Gastrocnemius medialis (tissue), 4 donors: ENCODE measurements at regions not wholly inside any gene's neighbourhood (a gene's known extent, or its start where the extent isn't known, plus 50 kb on each side); places are given as distances from the start of the nearest gene placed in this dataset.

Experiments used
- ATAC-seq, 2 donors: fragments of 150-250 bp; one replicate each; pipeline ENCODE4 v1.9.1; 2016
- DNase-seq, 2 donors: peaks; one replicate each; pipeline ENCODE4 v3.0.0-alpha.2; 2019
- H3K27ac ChIP-seq, 4 donors: fragments of 200-600 bp; sonication (generic); 1 replicate in 1 of 4; 2 replicates in 3 of 4; pipeline ENCODE4 v1.5.1; 2016 to 2018; ENCODE audit warnings: mild to moderate bottlenecking in 2 of 4, moderate library complexity in 1 of 4
- H3K27me3 ChIP-seq, 3 donors: fragments of 200-600 bp; sonication (generic) in 2 of 3; 1 replicate in 1 of 3; 2 replicates in 2 of 3; pipeline versions ENCODE4 v1.5.1 to v1.6.0; 2016 to 2019; ENCODE audit warnings: mild to moderate bottlenecking in 1 of 3, moderate library complexity in 1 of 3
- H3K36me3 ChIP-seq, 2 donors: fragments of 200-600 bp; sonication (generic) in 1 of 2; one replicate each; pipeline ENCODE4 v1.5.1; 2017 to 2018
- H3K4me1 ChIP-seq, 2 donors: fragments of 200-600 bp; sonication (generic) in 1 of 2; one replicate each; pipeline ENCODE4 v1.5.1; 2016 to 2017; ENCODE audit warnings: mild to moderate bottlenecking in 2 of 2
- H3K4me3 ChIP-seq, 4 donors: fragments of 200-600 bp; sonication (generic) in 3 of 4; 1 replicate in 1 of 4; 2 replicates in 3 of 4; pipeline ENCODE4 v1.5.1; 2016 to 2019; ENCODE audit warnings: mild to moderate bottlenecking in 2 of 4
- H3K9me3 ChIP-seq, 3 donors: fragments of 200-600 bp; sonication (generic) in 2 of 3; 1 replicate in 1 of 3; 2 replicates in 2 of 3; pipeline ENCODE4 v1.5.1; 2016 to 2019
- POLR2A ChIP-seq, 2 donors: fragments of 450-650 bp; IDR thresholded peaks; one replicate each; pipeline ENCODE4 v1.6.1; 2017; ENCODE audit warnings: antibody characterized with exemption in 2 of 2, mild to moderate bottlenecking in 2 of 2, moderate library complexity in 2 of 2
- in situ Hi-C, 4 donors: fragments of 200-750 bp; cut with MboI; loops; one replicate each; pipeline versions ENCODE4 v1.15.0 to v1.8.0; 2017; ENCODE audit warnings: low sequenced_read_pairs in 4 of 4
- intact Hi-C: fragments of 100-400 bp; cut with DNase I; formaldehyde crosslinking; loops from one replicate; pipeline ENCODE4 v1.15.1; 2023; ENCODE audit warnings: low total_unique reads
- TF ChIP-seq, protein P1 (sequence below), 5 experiments: fragments of 450-650 bp in 3 of 5; fragments of 200-600 bp in 2 of 5; sonication (generic) in 2 of 5; IDR thresholded peaks in 4 of 5; conservative IDR thresholded peaks in 1 of 5; 1 replicate in 4 of 5; 2 replicates in 1 of 5; pipeline ENCODE4 v1.5.1; 2016 to 2019; ENCODE audit warnings: antibody characterized with exemption in 5 of 5, mild to moderate bottlenecking in 3 of 5, moderate library complexity in 3 of 5

DNA sequence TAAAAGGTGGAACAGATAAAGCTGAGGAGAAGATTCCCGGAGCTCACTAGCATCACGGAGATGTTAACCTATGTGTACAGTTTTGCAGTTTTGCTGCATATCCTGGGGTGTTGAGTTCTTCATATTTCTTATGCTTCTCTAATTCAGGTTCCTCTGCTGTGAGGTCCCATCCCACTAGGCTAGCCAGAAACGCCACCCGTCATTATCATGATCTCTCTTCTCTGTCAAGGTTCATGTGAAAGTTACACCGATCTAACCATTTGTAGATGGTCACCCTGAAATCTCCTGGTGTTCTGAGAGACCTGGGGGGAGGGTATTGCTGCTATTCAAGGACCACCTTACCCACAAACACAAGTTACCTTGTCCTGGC is 136.3 kb downstream of the CCDC71L start:
- no peak for ATAC-seq
- H3K27ac ChIP-seq = no peak overlapping the region

GRCh38 chr7:106523482-106523881 is 137.5 kb downstream of the CCDC71L start:
- DNase-seq = no peak
- Histone ChIP-seq H3K4me3 (no peak overlapping the region), H3K9me3 (no peaks in the 10 kb centered on the region), H3K36me3 (no peaks in the 10 kb centered on the region), H3K27me3 (no peaks in the 10 kb centered on the region), H3K27ac (no peak overlapping the region), H3K4me1 (no peaks in the 10 kb centered on the region)
- intact Hi-C loops (no loop called here), in situ Hi-C loops (no loop called here)
- no peak for ATAC-seq
- no peak for TF ChIP-seq POLR2A (IDR thresholded peaks at IDR 0.05)
- TF ChIP-seq, protein P1, sequence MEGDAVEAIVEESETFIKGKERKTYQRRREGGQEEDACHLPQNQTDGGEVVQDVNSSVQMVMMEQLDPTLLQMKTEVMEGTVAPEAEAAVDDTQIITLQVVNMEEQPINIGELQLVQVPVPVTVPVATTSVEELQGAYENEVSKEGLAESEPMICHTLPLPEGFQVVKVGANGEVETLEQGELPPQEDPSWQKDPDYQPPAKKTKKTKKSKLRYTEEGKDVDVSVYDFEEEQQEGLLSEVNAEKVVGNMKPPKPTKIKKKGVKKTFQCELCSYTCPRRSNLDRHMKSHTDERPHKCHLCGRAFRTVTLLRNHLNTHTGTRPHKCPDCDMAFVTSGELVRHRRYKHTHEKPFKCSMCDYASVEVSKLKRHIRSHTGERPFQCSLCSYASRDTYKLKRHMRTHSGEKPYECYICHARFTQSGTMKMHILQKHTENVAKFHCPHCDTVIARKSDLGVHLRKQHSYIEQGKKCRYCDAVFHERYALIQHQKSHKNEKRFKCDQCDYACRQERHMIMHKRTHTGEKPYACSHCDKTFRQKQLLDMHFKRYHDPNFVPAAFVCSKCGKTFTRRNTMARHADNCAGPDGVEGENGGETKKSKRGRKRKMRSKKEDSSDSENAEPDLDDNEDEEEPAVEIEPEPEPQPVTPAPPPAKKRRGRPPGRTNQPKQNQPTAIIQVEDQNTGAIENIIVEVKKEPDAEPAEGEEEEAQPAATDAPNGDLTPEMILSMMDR (IDR thresholded peaks at IDR 0.05 in 4 of 5, conservative IDR thresholded peaks at IDR 0.05 in 1 of 5) = no peak

More for the DNA sequence above, 136.3 kb downstream of the CCDC71L start:
- intact Hi-C loops (no loop called here), in situ Hi-C loops (loop anchor here in 1 of 4 donors (25.0 kb wide), 1 partner anchor 213 kb away; no protein-coding TSS in a partner anchor)
- Histone ChIP-seq H3K4me3 (no peak overlapping the region), H3K9me3 (no peaks in the 10 kb centered on the region), H3K4me1 (no peaks in the 10 kb centered on the region), H3K27me3 (no peaks in the 10 kb centered on the region), H3K36me3 (no peaks in the 10 kb centered on the region)
- no peak for TF ChIP-seq POLR2A (IDR thresholded peaks at IDR 0.05)
- TF ChIP-seq, protein P1 (IDR thresholded peaks at IDR 0.05 in 4 of 5, conservative IDR thresholded peaks at IDR 0.05 in 1 of 5) = no peak
- DNase-seq = no peak

DNA sequence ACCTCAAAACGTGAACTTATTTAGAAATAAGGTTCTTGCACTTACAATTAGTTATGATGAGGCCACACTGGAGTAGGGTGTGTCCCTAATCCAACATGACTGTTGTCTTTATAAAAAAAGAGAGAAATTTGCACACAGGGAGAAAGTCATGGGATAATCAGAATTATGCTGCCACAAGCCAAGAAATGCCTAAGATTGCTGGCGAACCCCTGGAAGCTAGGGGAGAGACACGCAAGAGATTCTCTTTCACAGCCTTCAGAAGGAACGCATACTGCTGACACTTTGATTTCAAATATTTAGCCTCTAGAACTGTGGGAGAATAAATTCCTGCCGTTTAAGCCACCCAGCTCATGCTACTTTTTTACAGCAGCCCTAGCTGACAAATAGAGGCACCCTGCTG is 138.3 kb downstream of the CCDC71L start:
- no peaks in the 10 kb centered on the region for H3K4me1 ChIP-seq
- in situ Hi-C loops (no loop called here), intact Hi-C loops (no loop called here)
- no peak overlapping the region for H3K27ac ChIP-seq
- no peak overlapping the region for H3K4me3 ChIP-seq
- ATAC-seq (no peak), DNase-seq (no peak)
- TF ChIP-seq POLR2A (IDR thresholded peaks at IDR 0.05) = no peak
- TF ChIP-seq, protein P1 (IDR thresholded peaks at IDR 0.05 in 4 of 5, conservative IDR thresholded peaks at IDR 0.05 in 1 of 5) = no peak
- no peaks in the 10 kb centered on the region for H3K36me3 ChIP-seq
- no peaks in the 10 kb centered on the region for H3K27me3 ChIP-seq
- H3K9me3 ChIP-seq = no peaks in the 10 kb centered on the region

- Histone ChIP-seq H3K4me3 (no peak overlapping the region), H3K36me3 (no peaks in the 10 kb centered on the region), H3K27me3 (no peaks in the 10 kb centered on the region), H3K9me3 (no peaks in the 10 kb centered on the region), H3K4me1 (no peaks in the 10 kb centered on the region), H3K27ac (no peak overlapping the region)
- ATAC-seq (no peak), DNase-seq (no peak)
- TF ChIP-seq POLR2A (IDR thresholded peaks at IDR 0.05) = no peak
- TF ChIP-seq, protein P1 (IDR thresholded peaks at IDR 0.05 in 4 of 5, conservative IDR thresholded peaks at IDR 0.05 in 1 of 5) = no peak
- in situ Hi-C loops = no loop called here
- intact Hi-C loops = no loop called here
Observed at GRCh38 chr7:106521541-106521940, 139.4 kb downstream of the CCDC71L start.

DNA sequence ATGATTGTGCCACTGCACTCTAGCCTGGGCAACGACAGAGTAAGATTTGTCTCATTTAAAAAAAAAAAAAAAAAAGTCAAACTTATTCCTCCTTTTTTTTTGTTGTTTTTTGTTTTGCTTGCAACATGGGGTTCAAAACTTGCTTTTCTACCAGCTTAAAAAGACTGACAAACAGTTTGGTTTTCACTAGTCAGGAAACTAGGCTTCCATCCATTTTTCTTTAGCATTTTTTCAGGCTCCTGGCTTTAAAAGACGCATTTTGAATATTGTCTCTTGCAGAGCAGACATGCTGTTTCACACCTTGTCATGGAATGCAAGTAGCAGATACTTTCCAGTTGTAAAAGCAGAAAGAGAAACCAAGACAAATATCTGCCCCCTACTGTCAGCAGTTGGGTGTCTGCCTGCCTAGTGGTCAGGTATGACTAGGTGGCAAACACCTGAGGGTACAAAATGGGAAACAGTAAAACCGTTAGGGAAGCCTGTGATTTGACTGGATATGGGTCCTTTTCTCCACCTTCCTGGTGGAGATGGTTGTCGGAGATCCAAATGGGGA is 139.9 kb downstream of the CCDC71L start:
- no peak for DNase-seq
- H3K27me3 ChIP-seq = no peaks in the 10 kb centered on the region
- H3K36me3 ChIP-seq = no peaks in the 10 kb centered on the region
- no peak overlapping the region for H3K27ac ChIP-seq
- intact Hi-C loops (no loop called here), in situ Hi-C loops (no loop called here)
- no peak overlapping the region for H3K4me3 ChIP-seq
- ATAC-seq = no peak
- H3K9me3 ChIP-seq = no peaks in the 10 kb centered on the region
- H3K4me1 ChIP-seq = no peaks in the 10 kb centered on the region
- TF ChIP-seq, protein P1 (IDR thresholded peaks at IDR 0.05 in 4 of 5, conservative IDR thresholded peaks at IDR 0.05 in 1 of 5) = no peak
- TF ChIP-seq POLR2A (IDR thresholded peaks at IDR 0.05) = no peak
